CMK (cell line): ENCODE measurements at regions not wholly inside any gene's neighbourhood (a gene's known extent, or its start where the extent isn't known, plus 50 kb on each side); places are given as distances from the start of the nearest gene placed in this dataset.

ENCODE experiments used
- DNase-seq: peaks from one replicate; pipeline ENCODE4 v3.0.0-alpha.2; 2010; ENCODE audit warnings: low read depth

- DNase-seq: no peak
These were observed 266.7 kb downstream of the CNTN3 start for GRCh38 chr3:74347563-74348268.

- no peak for DNase-seq
These were observed 267.6 kb downstream of the CNTN3 start for GRCh38 chr3:74346896-74347295.

GRCh38 chr3:74345701-74346100 lies 268.8 kb downstream of the CNTN3 start:
- DNase-seq: no peak

- no peak for DNase-seq
These were observed 269.5 kb downstream of the CNTN3 start for GRCh38 chr3:74344865-74345440.

GRCh38 chr3:74343391-74343790 lies 271.1 kb downstream of the CNTN3 start:
- no peak for DNase-seq

- no peak for DNase-seq
These were observed 275.5 kb downstream of the CNTN3 start for GRCh38 chr3:74338998-74339397.

- no peak for DNase-seq
These were observed 282.3 kb downstream of the CNTN3 start for GRCh38 chr3:74332165-74332564.

- DNase-seq: no peak
These were observed 282.7 kb downstream of the CNTN3 start for GRCh38 chr3:74331711-74332110.

- no peak for DNase-seq
These were observed 285.4 kb downstream of the CNTN3 start for GRCh38 chr3:74329096-74329495.

- no peak for DNase-seq
These were observed 286.0 kb downstream of the CNTN3 start for GRCh38 chr3:74328435-74328834.

- DNase-seq: no peak
These were observed 299.2 kb downstream of the CNTN3 start for GRCh38 chr3:74315291-74315690.

- no peak for DNase-seq
These were observed 299.8 kb downstream of the CNTN3 start for GRCh38 chr3:74314696-74315095.

- DNase-seq: no peak
These were observed 304.7 kb downstream of the CNTN3 start for GRCh38 chr3:74309716-74310115.

- DNase-seq: no peak
These were observed 310.0 kb downstream of the CNTN3 start for GRCh38 chr3:74304424-74304823.

GRCh38 chr3:74303711-74304110 lies 310.7 kb downstream of the CNTN3 start:
- DNase-seq: no peak

- no peak for DNase-seq
These were observed 311.5 kb downstream of the CNTN3 start for GRCh38 chr3:74302969-74303368.

GRCh38 chr3:74302281-74302680 lies 312.2 kb downstream of the CNTN3 start:
- DNase-seq: no peak

GRCh38 chr3:74301056-74301455 lies 313.4 kb downstream of the CNTN3 start:
- DNase-seq: no peak

GRCh38 chr3:74295479-74295878 lies 319.0 kb downstream of the CNTN3 start:
- DNase-seq: no peak

GRCh38 chr3:74288761-74289160 lies 325.7 kb downstream of the CNTN3 start:
- no peak for DNase-seq

GRCh38 chr3:74287557-74287956 lies 326.9 kb downstream of the CNTN3 start:
- no peak for DNase-seq

GRCh38 chr3:74282202-74282601 lies 332.3 kb downstream of the CNTN3 start:
- DNase-seq: no peak

GRCh38 chr3:74281705-74282104 lies 332.8 kb downstream of the CNTN3 start:
- DNase-seq: no peak
